Astrocyte of the hippocampus (primary cell): ENCODE measurements at regions not wholly inside any gene's neighbourhood (a gene's known extent, or its start where the extent isn't known, plus 50 kb on each side); places are given as distances from the start of the nearest gene placed in this dataset.

Experiments used
- DNase-seq: peaks from one replicate; pipeline ENCODE4 v3.0.0; 2011; ENCODE audit warnings: low read depth, low spot score

GRCh38 chr22:48558016-48558415 lies 1269.7 kb downstream of the BRD1 start:
- DNase-seq, result no peak

- DNase-seq, result no peak
Observed at GRCh38 chr22:48557473-48557872, 1270.2 kb downstream of the BRD1 start.

- DNase-seq, result no peak
Observed at GRCh38 chr22:48556751-48557150, 1270.9 kb downstream of the BRD1 start.

DNA sequence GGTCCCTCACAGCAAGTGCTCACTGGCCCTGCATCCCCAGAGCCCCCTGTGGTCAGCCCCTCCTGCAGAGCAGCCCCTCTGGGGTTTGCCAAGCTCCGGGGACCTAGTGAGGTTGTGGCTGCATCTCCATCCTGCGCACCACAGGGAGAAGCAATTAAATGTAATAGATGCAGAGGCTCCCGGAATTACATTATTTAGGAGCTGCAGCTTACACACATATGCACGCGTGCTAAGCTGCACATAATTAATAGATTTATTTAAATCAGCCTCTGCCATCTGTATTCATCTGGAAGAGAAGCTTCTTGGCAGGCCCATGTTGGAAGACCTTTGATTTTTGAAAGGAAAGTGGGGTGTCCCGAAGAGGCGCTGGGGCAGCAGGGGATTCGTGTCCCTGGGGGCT lies 1271.5 kb downstream of the BRD1 start:
- DNase-seq, result no peak

DNA sequence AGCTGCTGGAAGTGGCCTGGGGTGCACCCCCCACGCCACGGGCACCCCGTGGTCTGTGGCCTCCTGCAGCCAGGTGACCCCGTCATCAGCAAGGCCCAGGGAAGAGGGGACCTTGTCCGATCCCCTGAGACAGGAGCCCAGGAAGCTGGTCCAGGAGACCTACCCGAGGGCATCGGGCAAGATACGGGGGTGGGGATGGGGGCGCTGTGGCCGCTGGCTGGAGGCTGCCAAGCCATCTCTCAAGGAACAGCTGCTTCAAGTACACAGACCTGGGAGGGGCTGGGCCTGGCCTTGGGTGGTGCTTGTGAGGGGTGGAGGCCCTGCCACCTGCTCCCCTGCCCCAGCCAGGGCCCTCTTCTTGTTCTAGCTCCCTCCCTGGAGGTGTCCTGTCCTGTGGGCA lies 1272.1 kb downstream of the BRD1 start:
- no peak for DNase-seq

GRCh38 chr22:48554893-48555572 lies 1272.6 kb downstream of the BRD1 start:
- peak; percentile 16 for DNase-seq

- DNase-seq, result no peak
Observed at GRCh38 chr22:48553694-48554308, 1273.9 kb downstream of the BRD1 start.

- no peak for DNase-seq
Observed at GRCh38 chr22:48553119-48553518, 1274.6 kb downstream of the BRD1 start.

DNA sequence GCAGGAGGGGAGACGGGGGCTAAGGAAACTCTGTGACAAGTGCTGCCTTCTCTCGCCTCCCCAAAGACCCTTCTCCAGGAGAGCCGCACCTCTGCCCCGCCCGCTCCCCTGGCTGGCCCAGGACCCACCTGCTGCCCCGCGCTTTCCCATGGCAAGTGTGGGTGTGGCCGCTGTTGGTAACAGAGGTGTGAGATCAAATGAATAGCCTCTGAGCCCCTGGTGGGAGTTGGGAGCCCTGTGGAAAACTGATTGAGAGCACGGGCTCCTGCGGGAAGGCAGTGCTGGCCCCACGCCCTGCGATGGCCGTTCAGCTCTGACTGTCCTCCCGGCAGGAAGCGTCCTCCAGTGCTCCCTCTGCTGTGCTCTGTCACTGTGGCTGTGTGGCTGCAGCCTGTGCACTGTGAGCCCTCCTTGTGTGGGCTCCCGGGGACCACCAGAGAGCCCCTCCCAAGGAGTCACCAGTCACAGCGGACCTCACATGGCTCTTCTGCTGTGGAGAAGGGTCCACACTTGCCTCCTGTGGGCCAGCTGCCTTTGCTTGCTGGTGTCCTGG lies 1275.9 kb downstream of the BRD1 start:
- DNase-seq, result no peak

DNA sequence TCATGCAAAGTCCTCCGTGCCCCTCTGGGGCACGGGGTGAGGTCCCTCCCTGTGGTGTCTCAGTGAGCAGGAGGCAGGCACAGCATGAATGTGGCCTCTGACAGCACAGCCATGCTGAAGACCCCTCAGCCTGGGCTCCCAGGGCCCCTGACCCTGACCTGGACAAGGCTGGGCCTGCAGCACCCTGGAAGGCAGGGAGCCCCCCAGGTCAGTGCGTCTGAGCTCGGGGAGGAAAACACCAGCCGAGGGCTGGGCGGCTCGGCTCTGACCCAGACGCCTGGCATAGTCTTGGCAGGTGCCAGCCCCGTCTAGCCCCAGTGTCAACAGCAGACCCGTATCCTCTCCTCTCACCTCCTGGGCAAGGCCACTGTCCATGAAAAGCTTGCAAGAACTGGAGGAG lies 1276.6 kb downstream of the BRD1 start:
- DNase-seq, result no peak

DNA sequence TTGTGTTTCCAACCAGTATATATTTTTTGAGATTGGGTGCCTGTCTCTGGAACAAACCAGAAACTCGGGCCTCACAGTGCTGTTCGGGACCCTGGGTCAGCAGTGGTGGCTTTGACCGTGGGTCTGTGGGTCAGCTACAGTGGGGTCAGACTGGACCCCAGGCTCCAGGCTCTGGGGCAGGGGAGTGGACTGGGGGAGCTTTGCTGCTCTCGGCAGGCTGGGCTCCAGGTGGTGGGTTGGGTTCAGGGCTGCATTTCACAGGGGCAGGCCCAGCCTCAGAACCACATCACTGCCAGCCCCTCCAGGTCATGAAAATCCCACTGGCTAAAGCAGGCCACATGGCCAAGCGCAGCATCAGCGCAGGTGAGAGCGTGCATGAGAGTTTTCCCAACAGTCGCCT lies 1279.3 kb downstream of the BRD1 start:
- DNase-seq, result no peak

DNA sequence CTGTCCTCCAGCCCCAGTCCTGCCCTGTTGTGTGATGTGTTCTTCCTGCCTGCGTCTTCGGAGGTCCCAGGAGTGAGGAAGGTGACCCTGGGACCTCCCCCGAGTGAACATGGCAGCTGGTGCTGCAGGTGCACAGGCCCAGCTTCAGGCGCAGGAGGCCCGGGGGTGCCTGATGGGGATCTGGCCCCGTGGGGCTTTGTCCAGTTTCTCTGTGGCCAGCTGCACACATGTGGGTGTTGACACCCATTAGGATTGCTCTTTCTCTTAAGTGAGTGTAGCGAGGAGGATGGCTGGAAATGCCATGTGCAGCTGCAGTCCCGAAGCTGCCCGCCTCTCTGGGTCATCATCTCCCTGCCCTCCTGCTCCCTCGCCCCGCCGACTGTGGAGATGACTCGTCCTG lies 1279.7 kb downstream of the BRD1 start:
- no peak for DNase-seq

- DNase-seq, result no peak
Observed at GRCh38 chr22:48546653-48547424, 1280.8 kb downstream of the BRD1 start.

GRCh38 chr22:48545987-48546386 lies 1281.7 kb downstream of the BRD1 start:
- no peak for DNase-seq

- no peak for DNase-seq
Observed at GRCh38 chr22:48541401-48542098, 1286.1 kb downstream of the BRD1 start.

DNA sequence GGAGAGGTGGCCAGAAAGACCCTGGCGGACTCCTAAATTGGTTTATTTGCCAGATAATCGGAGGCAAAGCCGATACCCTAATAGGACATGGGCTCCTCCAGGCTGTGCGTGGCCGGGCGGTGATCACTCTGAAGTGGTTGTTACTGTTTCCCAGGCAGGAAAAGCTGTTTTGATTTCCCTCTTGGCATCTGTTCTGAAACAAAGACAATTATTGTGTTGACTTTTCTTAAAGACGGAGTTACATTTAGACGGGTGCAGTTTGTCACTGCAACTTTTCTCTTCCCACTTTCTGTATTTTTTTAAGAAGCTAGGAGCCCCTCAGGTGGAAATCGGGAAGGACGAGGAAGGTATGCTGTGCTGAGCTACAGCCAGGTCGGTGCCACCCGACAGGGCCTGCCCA lies 1288.4 kb downstream of the BRD1 start:
- DNase-seq, result no peak

DNA sequence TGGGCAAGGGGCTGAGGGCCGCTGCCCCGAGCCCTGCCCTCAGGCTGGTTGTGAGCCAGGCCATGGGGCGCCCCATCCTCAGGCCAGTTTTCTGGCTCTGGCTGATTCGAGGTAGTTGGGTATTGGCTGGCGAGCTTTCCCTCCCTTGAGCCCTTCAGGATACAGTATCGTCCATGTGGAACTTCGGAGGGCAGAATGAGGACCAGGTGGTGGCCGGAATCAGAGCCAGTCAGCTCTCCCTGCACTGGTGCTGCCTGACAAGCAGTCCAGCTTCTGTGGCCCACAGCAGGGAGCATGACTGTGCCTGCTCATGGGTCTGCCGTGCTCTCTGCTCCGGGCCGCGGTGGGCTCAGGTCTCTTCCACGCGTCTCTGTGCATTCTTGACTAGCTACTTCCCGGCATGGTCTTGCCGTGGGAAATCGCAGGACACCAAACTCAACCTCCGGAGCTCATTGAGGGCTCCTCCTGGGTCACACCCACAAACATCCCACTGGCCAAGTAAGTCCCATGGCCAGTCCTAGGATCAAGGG lies 1289.3 kb downstream of the BRD1 start:
- no peak for DNase-seq

DNA sequence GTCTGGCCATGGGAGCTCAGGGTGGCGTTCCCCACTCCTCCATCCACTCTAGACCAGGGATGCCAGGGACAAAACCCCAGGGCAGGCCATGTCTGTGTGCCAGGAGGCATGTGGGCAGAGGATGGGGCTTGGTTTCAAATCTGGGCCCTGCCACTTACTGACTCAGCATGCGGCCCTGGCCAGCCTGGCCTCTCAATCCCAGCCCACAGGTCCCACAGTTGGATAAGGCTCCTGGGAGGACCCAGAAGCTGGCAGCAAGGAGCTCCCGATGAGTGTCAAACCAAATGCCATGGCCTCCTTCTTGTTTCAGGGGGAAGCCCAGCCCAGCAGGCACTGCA lies 1290.4 kb downstream of the BRD1 start:
- peak; percentile 14 for DNase-seq

DNA sequence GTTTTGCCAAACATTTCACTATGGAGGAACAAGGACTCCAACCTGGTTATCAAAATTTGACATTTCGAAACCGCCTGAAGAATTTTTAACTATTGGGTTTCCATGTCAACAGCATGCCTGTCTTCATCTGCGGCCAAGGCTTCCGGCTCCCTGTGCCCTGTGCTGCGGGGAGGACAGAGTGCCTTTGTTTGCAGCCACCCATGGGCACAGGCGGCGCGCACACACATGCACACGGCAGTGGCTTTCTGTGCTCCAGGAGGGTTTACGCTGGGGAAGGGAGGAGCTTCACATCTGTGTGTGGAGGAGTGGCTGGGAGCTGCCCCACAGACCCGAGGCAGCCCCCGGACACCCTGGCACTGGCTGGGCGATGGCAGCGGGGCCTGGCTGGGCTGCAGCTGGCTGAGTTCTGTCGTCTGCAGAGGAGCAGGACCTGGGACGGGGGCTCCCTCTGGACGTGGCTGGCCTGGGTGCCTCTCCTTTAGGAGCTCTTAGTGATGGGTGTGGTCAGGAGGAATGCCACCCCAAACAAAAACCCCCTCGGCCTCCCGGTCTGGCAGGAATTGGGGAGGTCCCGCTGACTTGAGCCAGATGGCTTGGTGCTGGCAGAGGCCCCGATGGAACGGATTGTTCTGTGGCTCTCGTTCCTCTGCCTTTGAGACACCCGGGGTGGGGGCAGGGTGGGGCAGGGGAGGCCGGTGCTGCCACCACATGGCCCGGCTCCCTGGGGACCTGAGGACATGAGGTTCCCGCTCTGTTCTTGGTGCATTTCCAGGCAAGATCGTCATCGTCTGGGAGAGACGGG lies 1290.9 kb downstream of the BRD1 start:
- DNase-seq, result peak; percentile 62

DNA sequence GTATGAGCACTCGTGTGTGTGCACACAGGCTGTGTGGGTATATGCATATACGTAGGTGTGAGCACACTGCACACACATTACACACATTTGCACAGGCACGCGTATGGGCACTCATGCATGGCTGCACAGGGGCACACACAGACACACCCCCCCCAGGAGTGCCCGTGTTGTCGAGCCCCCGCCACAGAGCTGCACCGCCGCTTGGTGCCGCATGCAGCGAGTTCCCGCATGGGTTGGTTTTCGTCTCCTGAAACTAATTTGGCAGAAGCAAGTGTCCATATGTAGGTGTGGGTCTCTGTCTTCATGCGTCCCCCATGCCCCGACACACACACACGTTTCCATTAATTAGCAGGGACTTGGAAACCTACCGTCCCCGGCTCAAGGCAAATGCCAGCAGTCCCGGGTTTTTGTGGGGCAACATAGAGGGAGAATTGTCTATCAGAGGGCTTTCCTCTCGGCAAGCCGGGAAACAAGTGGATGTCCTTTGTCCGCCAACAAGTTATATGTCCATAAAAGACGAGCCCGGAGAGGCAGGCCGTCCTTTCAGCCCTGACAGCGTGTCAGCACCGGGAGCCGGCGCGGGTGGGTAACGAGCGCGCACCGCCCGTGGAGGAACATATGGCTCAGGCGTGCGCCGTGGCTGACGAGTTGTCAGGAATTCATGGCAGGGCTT lies 1291.7 kb downstream of the BRD1 start:
- DNase-seq, result no peak
